Suprapubic skin (tissue), 4 donors: ENCODE measurements at regions not wholly inside any gene's neighbourhood (a gene's known extent, or its start where the extent isn't known, plus 50 kb on each side); places are given as distances from the start of the nearest gene placed in this dataset.

Source experiments
- DNase-seq, 2 donors: peaks; one replicate each; pipeline ENCODE4 v3.0.0-alpha.2; 2019; ENCODE audit warnings: low spot score in 2 of 2
- H3K27ac ChIP-seq: fragments of 200-600 bp; sonication (generic); one replicate; pipeline ENCODE4 v1.5.1; 2019
- H3K27me3 ChIP-seq: fragments of 200-600 bp; sonication (generic); one replicate; pipeline ENCODE4 v1.5.1; 2019
- H3K36me3 ChIP-seq: fragments of 200-600 bp; sonication (generic); one replicate; pipeline ENCODE4 v1.5.1; 2019
- H3K4me1 ChIP-seq: fragments of 200-600 bp; sonication (generic); one replicate; pipeline ENCODE4 v1.5.1; 2019
- H3K4me3 ChIP-seq: fragments of 200-600 bp; sonication (generic); one replicate; pipeline ENCODE4 v1.5.1; 2019; ENCODE audit warnings: mild to moderate bottlenecking
- H3K9me3 ChIP-seq: fragments of 200-600 bp; sonication (generic); one replicate; pipeline ENCODE4 v1.5.1; 2019
- EP300 ChIP-seq: sonication (generic); formaldehyde crosslinking; IDR thresholded peaks from one replicate; pipeline ENCODE4 v1.6.1; 2017; ENCODE audit warnings: antibody characterized with exemption
- POLR2A ChIP-seq, 2 donors: fragments of 450-650 bp; IDR thresholded peaks; one replicate each; pipeline ENCODE4 v1.6.1; 2017; ENCODE audit warnings: antibody characterized with exemption in 2 of 2, mild to moderate bottlenecking in 2 of 2, moderate library complexity in 2 of 2
- POLR2AphosphoS5 ChIP-seq, 3 donors: sonication (generic); formaldehyde crosslinking; IDR thresholded peaks; one replicate each; pipeline ENCODE4 v1.6.1; 2017; ENCODE audit warnings: antibody characterized with exemption in 3 of 3
- WGBS: methylation state at CpG from one replicate; pipeline ENCODE4 v1.1.5; 2018; 5-methylcytosine and 5-hydroxymethylcytosine counted together
- TF ChIP-seq, protein P1 (sequence below), 2 donors: fragments of 200-600 bp in 1 of 2; fragments of 450-650 bp in 1 of 2; sonication (generic) in 1 of 2; IDR thresholded peaks; one replicate each; pipeline ENCODE4 v1.5.1; 2016 to 2019; ENCODE audit warnings: antibody characterized with exemption in 2 of 2, mild to moderate bottlenecking in 1 of 2, moderate library complexity in 1 of 2

DNA sequence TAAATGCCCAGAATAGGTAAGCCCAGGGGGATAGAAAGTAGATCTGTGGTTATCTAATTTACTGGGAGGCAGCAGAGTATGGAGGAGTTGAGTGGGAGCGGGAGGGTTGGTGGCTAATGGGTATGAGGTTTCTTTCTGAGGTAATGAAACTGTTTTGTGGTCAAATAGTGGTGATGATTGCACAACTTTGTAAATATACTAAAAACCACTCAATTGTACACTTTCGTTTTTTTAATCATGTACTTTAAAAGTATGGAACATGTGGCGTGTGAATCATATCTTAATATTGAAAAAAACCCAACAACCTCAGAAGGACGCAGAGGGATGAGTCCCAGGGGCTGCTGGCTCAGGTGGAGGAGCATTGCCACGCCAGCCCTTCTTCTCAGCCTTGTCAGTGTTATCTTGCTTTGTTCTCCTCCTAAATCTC, 118.1 kb downstream of the WDR11 start:
- TF ChIP-seq EP300 (no peak), POLR2AphosphoS5 (IDR thresholded peaks at IDR 0.05) (no peak), POLR2A (IDR thresholded peaks at IDR 0.05) (no peak)
- TF ChIP-seq, protein P1, sequence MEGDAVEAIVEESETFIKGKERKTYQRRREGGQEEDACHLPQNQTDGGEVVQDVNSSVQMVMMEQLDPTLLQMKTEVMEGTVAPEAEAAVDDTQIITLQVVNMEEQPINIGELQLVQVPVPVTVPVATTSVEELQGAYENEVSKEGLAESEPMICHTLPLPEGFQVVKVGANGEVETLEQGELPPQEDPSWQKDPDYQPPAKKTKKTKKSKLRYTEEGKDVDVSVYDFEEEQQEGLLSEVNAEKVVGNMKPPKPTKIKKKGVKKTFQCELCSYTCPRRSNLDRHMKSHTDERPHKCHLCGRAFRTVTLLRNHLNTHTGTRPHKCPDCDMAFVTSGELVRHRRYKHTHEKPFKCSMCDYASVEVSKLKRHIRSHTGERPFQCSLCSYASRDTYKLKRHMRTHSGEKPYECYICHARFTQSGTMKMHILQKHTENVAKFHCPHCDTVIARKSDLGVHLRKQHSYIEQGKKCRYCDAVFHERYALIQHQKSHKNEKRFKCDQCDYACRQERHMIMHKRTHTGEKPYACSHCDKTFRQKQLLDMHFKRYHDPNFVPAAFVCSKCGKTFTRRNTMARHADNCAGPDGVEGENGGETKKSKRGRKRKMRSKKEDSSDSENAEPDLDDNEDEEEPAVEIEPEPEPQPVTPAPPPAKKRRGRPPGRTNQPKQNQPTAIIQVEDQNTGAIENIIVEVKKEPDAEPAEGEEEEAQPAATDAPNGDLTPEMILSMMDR (IDR thresholded peaks at IDR 0.05) = no peak
- Histone ChIP-seq H3K36me3 (no peaks in the 10 kb centered on the region), H3K27me3 (no peaks in the 10 kb centered on the region), H3K4me1 (no peaks in the 10 kb centered on the region), H3K9me3 (no peaks in the 10 kb centered on the region), H3K27ac (no peak overlapping the region), H3K4me3 (no peak overlapping the region)
- DNase-seq = no peak
- 78% methylated on average over 5 of the region's 5 CpGs for WGBS

DNA sequence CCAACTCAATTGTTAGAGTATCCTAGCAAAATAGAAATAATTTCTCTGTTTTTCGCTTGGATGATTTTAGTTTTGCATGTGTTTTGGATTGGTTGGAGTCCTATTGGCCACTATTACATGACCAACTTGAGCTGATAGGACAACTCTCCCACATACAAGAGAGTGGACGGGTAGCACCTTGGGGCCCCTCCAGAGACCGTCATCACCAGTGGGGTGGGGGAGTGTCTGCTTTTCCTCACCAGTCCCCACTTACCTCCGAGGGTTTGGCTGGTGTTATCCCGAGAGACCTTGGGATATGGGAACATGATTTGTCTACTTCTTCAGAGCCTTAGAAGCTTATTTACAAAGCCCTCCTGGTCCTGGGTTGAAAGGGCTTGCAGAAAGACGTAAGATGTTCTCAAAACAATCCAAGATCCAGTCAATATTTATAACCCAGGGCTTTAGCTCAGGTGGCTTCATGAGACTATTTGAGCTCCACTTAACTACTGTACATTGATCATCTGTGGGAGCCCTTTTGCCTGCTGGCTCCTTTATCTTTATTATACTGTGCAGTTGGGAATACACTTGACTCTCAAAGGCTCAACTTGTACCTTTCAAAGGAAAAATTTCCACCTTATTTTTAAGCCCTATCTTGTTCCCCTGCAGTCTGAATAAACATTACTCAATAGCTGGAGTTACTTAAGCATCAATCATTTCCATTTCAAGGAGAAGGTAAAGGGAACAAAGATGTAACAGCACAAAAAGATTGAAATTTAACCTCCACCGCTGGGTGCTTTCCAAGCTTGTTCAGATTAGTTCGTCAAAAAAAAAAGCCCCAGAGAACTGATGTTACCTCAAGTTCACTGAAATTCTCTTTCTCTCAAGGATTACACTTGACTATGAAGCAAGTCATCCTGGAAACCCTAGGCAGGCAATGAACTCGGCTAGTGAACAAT, 119.7 kb downstream of the WDR11 start:
- DNase-seq = no peak
- 83% methylated on average over 9 of the region's 9 CpGs for WGBS
- no peak for TF ChIP-seq POLR2A (IDR thresholded peaks at IDR 0.05)
- TF ChIP-seq, protein P1 (IDR thresholded peaks at IDR 0.05) = no peak
- no peak for TF ChIP-seq POLR2AphosphoS5 (IDR thresholded peaks at IDR 0.05)
- TF ChIP-seq EP300 = no peak

DNA sequence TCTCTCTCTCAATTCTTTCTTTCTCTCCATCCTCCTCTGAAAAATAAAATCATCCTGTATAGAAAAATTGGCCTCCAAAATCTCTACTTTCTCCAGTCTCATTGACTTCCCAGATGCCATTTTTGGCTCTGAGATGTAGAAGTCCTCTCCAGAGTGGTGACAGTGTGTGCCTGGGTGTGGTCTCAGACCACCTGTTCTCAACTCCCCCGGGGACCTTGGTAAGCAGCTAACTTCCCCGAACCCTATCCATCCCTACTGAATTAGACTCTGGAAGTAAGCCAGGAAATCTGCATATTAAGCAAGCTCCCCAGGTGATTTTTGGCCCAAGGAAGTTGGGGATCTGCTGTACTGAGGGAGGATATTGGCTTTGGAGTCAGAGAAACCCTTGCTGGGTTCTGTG, 120.5 kb downstream of the WDR11 start:
- Histone ChIP-seq H3K36me3 (no peaks in the 10 kb centered on the region), H3K27me3 (peaks cover 6% of the 10 kb centered on the region), H3K4me1 (no peaks in the 10 kb centered on the region), H3K9me3 (no peaks in the 10 kb centered on the region), H3K4me3 (no peak overlapping the region), H3K27ac (no peak overlapping the region)
- TF ChIP-seq EP300 (no peak), POLR2AphosphoS5 (IDR thresholded peaks at IDR 0.05) (no peak), POLR2A (IDR thresholded peaks at IDR 0.05) (no peak)
- TF ChIP-seq, protein P1 (IDR thresholded peaks at IDR 0.05) = no peak
- 63% methylated on average over 2 of the region's 2 CpGs for WGBS
- no peak for DNase-seq

More for the DNA sequence above, 119.7 kb downstream of the WDR11 start:
- no peak overlapping the region for H3K27ac ChIP-seq
- H3K36me3 ChIP-seq = no peaks in the 10 kb centered on the region
- peaks cover 3% of the 10 kb centered on the region for H3K27me3 ChIP-seq
- no peaks in the 10 kb centered on the region for H3K4me1 ChIP-seq
- no peak overlapping the region for H3K4me3 ChIP-seq
- H3K9me3 ChIP-seq = no peaks in the 10 kb centered on the region

DNA sequence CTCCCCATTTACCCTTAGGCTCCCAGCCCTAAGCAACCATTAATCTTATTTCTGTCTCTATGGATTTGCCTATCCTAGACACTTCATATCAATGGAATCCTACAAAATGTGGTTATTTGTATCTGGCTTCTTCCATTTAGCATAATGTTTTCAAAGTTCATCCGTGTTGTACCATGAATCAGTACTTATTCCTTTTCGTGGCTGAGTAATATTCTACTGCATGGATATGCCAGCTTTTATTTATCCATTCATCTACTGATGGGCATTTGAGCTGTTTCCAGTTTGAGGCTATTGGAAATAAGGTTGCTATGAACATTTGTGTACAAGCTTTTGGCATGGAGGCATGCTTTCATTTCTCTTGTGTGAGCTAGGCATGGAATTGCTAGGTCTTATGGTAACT, 121.1 kb downstream of the WDR11 start:
- no peak overlapping the region for H3K4me3 ChIP-seq
- no peak overlapping the region for H3K27ac ChIP-seq
- TF ChIP-seq, protein P1 (IDR thresholded peaks at IDR 0.05) = no peak
- TF ChIP-seq POLR2AphosphoS5 (IDR thresholded peaks at IDR 0.05) (no peak), POLR2A (IDR thresholded peaks at IDR 0.05) (no peak), EP300 (no peak)
- 88% methylated on average over 2 of the region's 2 CpGs for WGBS
- H3K9me3 ChIP-seq = no peaks in the 10 kb centered on the region
- DNase-seq = no peak
- no peaks in the 10 kb centered on the region for H3K4me1 ChIP-seq
- H3K27me3 ChIP-seq = peaks cover 10% of the 10 kb centered on the region
- no peaks in the 10 kb centered on the region for H3K36me3 ChIP-seq

DNA sequence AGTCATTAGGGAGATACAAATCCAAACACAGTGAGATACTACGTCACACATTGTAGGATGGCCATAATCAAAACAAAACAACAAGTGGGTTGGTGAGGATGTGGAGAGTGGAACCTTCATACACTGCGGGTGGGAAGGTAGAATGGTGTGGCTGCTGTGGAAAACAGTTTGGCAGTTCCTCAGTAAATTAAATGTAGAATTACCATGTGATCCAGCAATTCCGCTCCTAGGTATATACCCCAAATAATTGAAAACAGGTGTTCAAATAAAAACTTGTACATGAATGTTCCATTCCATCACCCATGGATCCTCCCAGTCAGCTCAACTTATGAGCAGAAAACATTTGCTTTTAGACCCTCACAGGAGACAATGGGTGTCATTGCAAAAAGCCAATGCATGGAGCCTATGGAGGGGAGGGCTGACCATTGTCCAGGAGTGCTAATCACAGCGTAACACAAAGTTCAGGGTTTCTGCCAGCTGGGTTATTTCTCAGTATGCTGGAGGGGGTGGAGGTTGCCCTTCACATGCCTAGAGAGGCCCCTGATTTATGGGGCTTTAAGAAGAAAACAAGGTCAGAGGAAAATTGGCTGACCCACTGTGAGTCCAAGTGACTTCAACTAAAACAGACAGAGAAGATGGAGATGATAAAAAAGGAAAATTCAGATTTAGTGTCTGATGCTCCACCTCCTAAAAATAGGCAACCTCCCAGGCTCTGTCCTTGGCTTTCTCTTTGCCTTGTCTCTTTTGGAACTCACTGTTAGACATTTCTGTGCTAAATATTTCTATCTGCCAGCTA, 124.1 kb downstream of the WDR11 start:
- TF ChIP-seq POLR2AphosphoS5 (IDR thresholded peaks at IDR 0.05) (no peak), EP300 (no peak), POLR2A (IDR thresholded peaks at IDR 0.05) (no peak)
- TF ChIP-seq, protein P1 (IDR thresholded peaks at IDR 0.05) = no peak
- H3K27me3 ChIP-seq = peaks cover 29% of the 10 kb centered on the region

More for the DNA sequence above, 124.1 kb downstream of the WDR11 start:
- 91% methylated on average over 4 of the region's 4 CpGs for WGBS
- Histone ChIP-seq H3K36me3 (no peaks in the 10 kb centered on the region), H3K4me3 (no peak overlapping the region), H3K27ac (no peak overlapping the region), H3K9me3 (no peaks in the 10 kb centered on the region), H3K4me1 (peaks cover 16% of the 10 kb centered on the region)
- no peak for DNase-seq
